ENCODE measurements at regions not wholly inside any gene's neighbourhood (a gene's known extent, or its start where the extent isn't known, plus 50 kb on each side); places are given as distances from the start of the nearest gene placed in this dataset.

DNA sequence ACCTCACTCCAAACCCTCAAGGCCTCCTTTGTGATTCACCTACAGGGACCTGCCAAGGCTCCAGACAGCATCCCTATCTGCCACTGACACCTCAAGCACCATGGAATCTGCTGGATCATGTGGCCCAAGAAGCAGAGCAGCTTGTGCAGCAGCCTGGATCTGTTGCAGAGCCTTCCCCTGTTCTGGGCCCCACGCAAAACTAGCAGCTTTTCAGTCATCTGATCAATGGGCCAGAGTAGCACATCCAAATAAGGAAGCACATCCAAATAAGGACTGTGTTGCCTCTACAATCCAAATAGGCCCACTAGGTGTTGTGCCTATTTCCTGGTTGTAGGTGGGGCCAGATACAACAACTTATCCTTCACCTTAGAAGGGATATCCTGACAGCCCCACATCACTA is 97.1 kb upstream of the GNAO1 start:
- Histone ChIP-seq H3K9ac (ENCODE audit: low read length) (no peak overlapping the region), H3K9me3 (ENCODE audit: insufficient read depth, low read length) (no peaks in the 10 kb centered on the region), H4K20me1 (ENCODE audit: low read depth, low read length) (no peaks in the 10 kb centered on the region), H2AFZ (ENCODE audit: low read depth, low read length, severe bottlenecking) (no peak overlapping the region), H3K9me2 (replicated peaks; ENCODE audit: insufficient read depth, low read length) (no peaks in the 10 kb centered on the region), H3K79me2 (ENCODE audit: insufficient read depth, low read length) (no peaks in the 10 kb centered on the region), H3K27me3 (ENCODE audit: low read length) (no peaks in the 10 kb centered on the region), H3F3A (ENCODE audit: insufficient read depth) (no peaks in the 10 kb centered on the region), H3K4me2 (ENCODE audit: low read depth, low read length, poor library complexity, severe bottlenecking) (no peak overlapping the region), H3K4me3 (ENCODE audit: insufficient read depth, low read length, poor library complexity, severe bottlenecking) (no peak overlapping the region), H3K36me3 (ENCODE audit: low read length) (no peaks in the 10 kb centered on the region), H3K27ac (ENCODE audit: low read depth, low read length) (no peak overlapping the region)
- TF ChIP-seq, protein P1, sequence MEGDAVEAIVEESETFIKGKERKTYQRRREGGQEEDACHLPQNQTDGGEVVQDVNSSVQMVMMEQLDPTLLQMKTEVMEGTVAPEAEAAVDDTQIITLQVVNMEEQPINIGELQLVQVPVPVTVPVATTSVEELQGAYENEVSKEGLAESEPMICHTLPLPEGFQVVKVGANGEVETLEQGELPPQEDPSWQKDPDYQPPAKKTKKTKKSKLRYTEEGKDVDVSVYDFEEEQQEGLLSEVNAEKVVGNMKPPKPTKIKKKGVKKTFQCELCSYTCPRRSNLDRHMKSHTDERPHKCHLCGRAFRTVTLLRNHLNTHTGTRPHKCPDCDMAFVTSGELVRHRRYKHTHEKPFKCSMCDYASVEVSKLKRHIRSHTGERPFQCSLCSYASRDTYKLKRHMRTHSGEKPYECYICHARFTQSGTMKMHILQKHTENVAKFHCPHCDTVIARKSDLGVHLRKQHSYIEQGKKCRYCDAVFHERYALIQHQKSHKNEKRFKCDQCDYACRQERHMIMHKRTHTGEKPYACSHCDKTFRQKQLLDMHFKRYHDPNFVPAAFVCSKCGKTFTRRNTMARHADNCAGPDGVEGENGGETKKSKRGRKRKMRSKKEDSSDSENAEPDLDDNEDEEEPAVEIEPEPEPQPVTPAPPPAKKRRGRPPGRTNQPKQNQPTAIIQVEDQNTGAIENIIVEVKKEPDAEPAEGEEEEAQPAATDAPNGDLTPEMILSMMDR (IDR thresholded peaks at IDR 0.05; ENCODE audit: insufficient read depth, low read length, poor library complexity, severe bottlenecking): no peak
- TF ChIP-seq EZH2phosphoT487 (conservative IDR thresholded peaks at IDR 0.05; ENCODE audit: low read length): no peak

DNA sequence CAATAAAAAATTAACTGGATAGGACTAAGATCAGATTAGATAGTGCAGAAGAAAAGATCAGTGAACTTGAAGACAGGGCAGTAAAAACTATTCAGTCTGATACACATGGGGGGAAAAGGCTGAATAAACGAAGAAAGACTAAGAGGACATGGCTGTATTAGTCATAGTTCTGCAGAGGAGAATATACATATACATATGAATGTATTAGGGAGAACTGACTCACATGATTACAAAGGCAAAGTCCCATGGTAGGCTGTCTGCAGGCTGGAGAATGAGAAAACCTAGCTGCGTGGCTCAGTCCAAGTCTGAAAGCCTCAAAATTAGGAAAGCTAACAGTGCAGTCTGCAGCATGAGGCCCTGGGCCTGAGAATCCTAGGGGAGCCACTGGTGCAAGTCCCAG is 98.2 kb upstream of the GNAO1 start:
- H3K9me2 ChIP-seq (replicated peaks; ENCODE audit: insufficient read depth, low read length): no peaks in the 10 kb centered on the region

DNA sequence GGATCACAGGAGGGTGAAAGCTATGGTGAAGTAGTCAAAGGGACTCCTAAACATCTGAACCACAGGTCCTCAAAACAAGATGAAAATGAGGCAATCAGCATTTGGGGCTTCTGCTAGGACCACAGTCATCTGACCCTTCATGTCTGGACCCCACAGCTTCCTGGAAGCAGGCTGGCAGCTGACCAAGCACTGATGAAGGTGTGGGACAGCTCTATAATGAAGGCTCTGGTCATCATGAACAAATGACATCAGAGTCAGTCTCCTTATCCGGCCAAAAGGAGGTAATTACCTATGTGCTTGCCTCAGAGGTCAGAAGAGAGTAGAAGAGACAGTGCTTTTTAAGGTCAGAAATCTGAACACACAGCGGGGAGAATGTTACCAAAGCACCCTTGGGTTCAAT is 101.2 kb upstream of the GNAO1 start:
- Histone ChIP-seq H3K4me3 (ENCODE audit: insufficient read depth, low read length, poor library complexity, severe bottlenecking) (no peak overlapping the region), H3K36me3 (ENCODE audit: low read length) (no peaks in the 10 kb centered on the region), H3K79me2 (ENCODE audit: insufficient read depth, low read length) (no peaks in the 10 kb centered on the region), H3K27ac (ENCODE audit: low read depth, low read length) (no peak overlapping the region), H3K4me2 (ENCODE audit: low read depth, low read length, poor library complexity, severe bottlenecking) (no peak overlapping the region), H3K9me3 (ENCODE audit: insufficient read depth, low read length) (no peaks in the 10 kb centered on the region), H3K9ac (ENCODE audit: low read length) (no peak overlapping the region), H2AFZ (ENCODE audit: low read depth, low read length, severe bottlenecking) (no peak overlapping the region), H3K9me2 (replicated peaks; ENCODE audit: insufficient read depth, low read length) (no peaks in the 10 kb centered on the region), H4K20me1 (ENCODE audit: low read depth, low read length) (no peaks in the 10 kb centered on the region), H3K27me3 (ENCODE audit: low read length) (no peaks in the 10 kb centered on the region; the same call in 1 of the 2 replicates), H3F3A (ENCODE audit: insufficient read depth) (no peaks in the 10 kb centered on the region)
- no peak for TF ChIP-seq EZH2phosphoT487 (conservative IDR thresholded peaks at IDR 0.05; ENCODE audit: low read length)
- TF ChIP-seq, protein P1 (IDR thresholded peaks at IDR 0.05; ENCODE audit: insufficient read depth, low read length, poor library complexity, severe bottlenecking): no peak

More for the DNA sequence above, 98.2 kb upstream of the GNAO1 start:
- no peaks in the 10 kb centered on the region for H4K20me1 ChIP-seq (ENCODE audit: low read depth, low read length)
- no peaks in the 10 kb centered on the region for H3F3A ChIP-seq (ENCODE audit: insufficient read depth)
- H3K27ac ChIP-seq (ENCODE audit: low read depth, low read length): no peak overlapping the region
- H3K36me3 ChIP-seq (ENCODE audit: low read length): no peaks in the 10 kb centered on the region
- H3K4me3 ChIP-seq (ENCODE audit: insufficient read depth, low read length, poor library complexity, severe bottlenecking): no peak overlapping the region
- TF ChIP-seq, protein P1 (IDR thresholded peaks at IDR 0.05; ENCODE audit: insufficient read depth, low read length, poor library complexity, severe bottlenecking): no peak
- TF ChIP-seq EZH2phosphoT487 (conservative IDR thresholded peaks at IDR 0.05; ENCODE audit: low read length): no peak
- H3K27me3 ChIP-seq (ENCODE audit: low read length): no peaks in the 10 kb centered on the region
- no peak overlapping the region for H3K9ac ChIP-seq (ENCODE audit: low read length)
- no peaks in the 10 kb centered on the region for H3K9me3 ChIP-seq (ENCODE audit: insufficient read depth, low read length)
- H3K79me2 ChIP-seq (ENCODE audit: insufficient read depth, low read length): no peaks in the 10 kb centered on the region
- no peak overlapping the region for H2AFZ ChIP-seq (ENCODE audit: low read depth, low read length, severe bottlenecking)
- H3K4me2 ChIP-seq (ENCODE audit: low read depth, low read length, poor library complexity, severe bottlenecking): no peak overlapping the region

Measured in SU-DHL-6 (cell line).